ENCODE measurements at regions not wholly inside any gene's neighbourhood (a gene's known extent, or its start where the extent isn't known, plus 50 kb on each side); places are given as distances from the start of the nearest gene placed in this dataset.

DNA sequence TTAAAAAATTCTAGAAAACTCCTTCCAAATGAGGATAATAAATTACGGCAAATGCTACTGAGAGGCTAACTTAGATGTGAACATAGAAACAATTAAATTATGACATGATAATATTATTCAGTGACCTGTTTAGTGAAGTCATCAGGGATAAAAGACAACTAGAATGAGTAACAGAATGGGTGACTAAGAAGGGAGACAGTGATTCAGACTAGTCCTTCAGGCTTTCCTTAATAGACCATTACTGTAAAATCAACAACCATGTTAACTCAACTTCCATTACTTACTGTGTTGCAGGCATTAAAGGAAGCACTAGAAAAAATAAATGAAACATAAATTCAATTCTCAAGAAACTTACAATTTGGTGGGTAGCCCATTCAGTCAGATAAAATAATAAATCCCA, 543.9 kb upstream of the LRFN5 start:
- TF ChIP-seq, protein P1, sequence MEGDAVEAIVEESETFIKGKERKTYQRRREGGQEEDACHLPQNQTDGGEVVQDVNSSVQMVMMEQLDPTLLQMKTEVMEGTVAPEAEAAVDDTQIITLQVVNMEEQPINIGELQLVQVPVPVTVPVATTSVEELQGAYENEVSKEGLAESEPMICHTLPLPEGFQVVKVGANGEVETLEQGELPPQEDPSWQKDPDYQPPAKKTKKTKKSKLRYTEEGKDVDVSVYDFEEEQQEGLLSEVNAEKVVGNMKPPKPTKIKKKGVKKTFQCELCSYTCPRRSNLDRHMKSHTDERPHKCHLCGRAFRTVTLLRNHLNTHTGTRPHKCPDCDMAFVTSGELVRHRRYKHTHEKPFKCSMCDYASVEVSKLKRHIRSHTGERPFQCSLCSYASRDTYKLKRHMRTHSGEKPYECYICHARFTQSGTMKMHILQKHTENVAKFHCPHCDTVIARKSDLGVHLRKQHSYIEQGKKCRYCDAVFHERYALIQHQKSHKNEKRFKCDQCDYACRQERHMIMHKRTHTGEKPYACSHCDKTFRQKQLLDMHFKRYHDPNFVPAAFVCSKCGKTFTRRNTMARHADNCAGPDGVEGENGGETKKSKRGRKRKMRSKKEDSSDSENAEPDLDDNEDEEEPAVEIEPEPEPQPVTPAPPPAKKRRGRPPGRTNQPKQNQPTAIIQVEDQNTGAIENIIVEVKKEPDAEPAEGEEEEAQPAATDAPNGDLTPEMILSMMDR (IDR thresholded peaks at IDR 0.05) = no peak
- no peak for TF ChIP-seq POLR2A (IDR thresholded peaks at IDR 0.05)
- Histone ChIP-seq H3K36me3 (no peaks in the 10 kb centered on the region), H3K4me3 (replicated peaks in 1 of 3) (no peak overlapping the region), H3K4me1 (no peaks in the 10 kb centered on the region), H3K27ac (no peak overlapping the region), H3K27me3 (no peaks in the 10 kb centered on the region), H3K9me3 (no peaks in the 10 kb centered on the region)
- 0 to 34% methylated on average over 1 of the region's 1 CpG for WGBS, 2 donors
- no peak for DNase-seq
- intact Hi-C loops (cut with DNase I) = no loop called here

DNA sequence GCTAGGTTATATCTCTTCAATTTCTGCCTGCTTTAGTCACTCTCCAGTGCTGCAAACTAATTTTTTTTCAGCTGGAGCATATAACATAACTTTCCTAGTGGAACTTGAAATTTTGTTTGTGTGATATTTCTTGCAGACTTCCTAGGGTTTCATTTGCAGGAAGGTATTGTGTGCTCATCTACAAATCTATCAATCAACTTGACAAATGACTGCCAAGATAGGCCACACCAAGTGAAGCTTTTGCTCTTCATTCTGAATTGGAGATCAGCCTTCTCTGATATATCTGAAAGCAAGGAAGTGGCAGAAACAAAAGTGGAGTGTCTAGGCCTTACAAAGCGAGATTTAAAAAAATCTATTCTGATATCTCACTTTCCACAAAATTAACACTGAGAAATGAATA, 551.1 kb upstream of the LRFN5 start:
- Histone ChIP-seq H3K4me3 (replicated peaks in 1 of 3) (no peak overlapping the region), H3K27ac (no peak overlapping the region), H3K9me3 (no peaks in the 10 kb centered on the region), H3K36me3 (no peaks in the 10 kb centered on the region), H3K27me3 (no peaks in the 10 kb centered on the region), H3K4me1 (no peaks in the 10 kb centered on the region)
- TF ChIP-seq POLR2A (IDR thresholded peaks at IDR 0.05) = no peak
- TF ChIP-seq, protein P1 (IDR thresholded peaks at IDR 0.05) = no peak
- intact Hi-C loops (cut with DNase I) = no loop called here
- 82 to 89% methylated on average over 1 of the region's 1 CpG for WGBS, 2 donors
- DNase-seq = no peak

DNA sequence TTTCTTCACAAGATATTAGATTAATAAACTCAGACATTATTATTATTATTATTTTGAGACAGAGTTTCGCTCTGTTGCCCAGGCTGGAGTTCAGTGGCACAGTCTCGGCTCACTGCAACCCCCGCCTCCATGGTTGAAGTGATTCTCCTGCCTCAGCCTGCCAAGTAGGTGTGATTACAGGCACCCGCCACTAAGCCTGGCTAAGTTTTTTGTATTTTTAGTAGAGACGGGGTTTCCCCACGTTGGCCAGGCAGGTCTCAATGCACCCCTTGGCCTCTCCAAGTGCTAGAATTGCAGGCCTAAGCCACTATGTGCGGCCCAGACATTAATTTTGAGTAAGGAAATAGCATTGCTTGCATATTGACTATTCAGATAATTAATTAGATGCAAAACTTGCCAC, 554.9 kb upstream of the LRFN5 start:
- Histone ChIP-seq H3K36me3 (no peaks in the 10 kb centered on the region), H3K4me3 (replicated peaks in 1 of 3) (no peak overlapping the region), H3K9me3 (no peaks in the 10 kb centered on the region), H3K27ac (no peak overlapping the region), H3K4me1 (no peaks in the 10 kb centered on the region), H3K27me3 (no peaks in the 10 kb centered on the region)
- DNase-seq = peak in 1 of 2 donors; percentile 56
- 41 to 52% methylated on average over 5 to 7 of the region's 7 CpGs for WGBS, 2 donors
- TF ChIP-seq POLR2A (IDR thresholded peaks at IDR 0.05) = no peak
- TF ChIP-seq, protein P1 (IDR thresholded peaks at IDR 0.05) = no peak
- intact Hi-C loops (cut with DNase I) = no loop called here

DNA sequence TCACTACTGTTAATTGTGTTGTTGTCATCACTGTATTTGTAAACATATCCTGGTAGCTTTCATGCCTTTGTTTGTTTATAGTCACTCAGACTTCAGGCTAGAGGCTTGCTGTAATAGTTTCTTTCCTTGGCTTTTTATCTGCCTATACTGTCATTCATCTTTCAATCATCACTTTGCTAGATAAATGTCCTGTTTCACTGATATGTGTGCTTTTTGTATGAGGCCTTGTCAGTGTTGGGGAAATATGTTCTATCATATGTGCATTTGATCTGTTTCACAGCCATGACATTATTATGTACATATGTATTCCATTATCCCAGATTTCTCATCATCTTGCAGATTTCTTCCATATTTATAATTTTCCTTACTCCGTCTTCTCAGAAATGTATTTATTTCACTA, 558.9 kb upstream of the LRFN5 start:
- TF ChIP-seq POLR2A (IDR thresholded peaks at IDR 0.05) = no peak
- TF ChIP-seq, protein P1 (IDR thresholded peaks at IDR 0.05) = no peak
- intact Hi-C loops (cut with DNase I) = no loop called here
- Histone ChIP-seq H3K27me3 (no peaks in the 10 kb centered on the region), H3K27ac (no peak overlapping the region), H3K4me1 (no peaks in the 10 kb centered on the region), H3K36me3 (no peaks in the 10 kb centered on the region), H3K9me3 (no peaks in the 10 kb centered on the region), H3K4me3 (replicated peaks in 1 of 3) (no peak overlapping the region)
- 0% methylated on average over 1 of the region's 1 CpG for WGBS, 2 donors
- DNase-seq = no peak

DNA sequence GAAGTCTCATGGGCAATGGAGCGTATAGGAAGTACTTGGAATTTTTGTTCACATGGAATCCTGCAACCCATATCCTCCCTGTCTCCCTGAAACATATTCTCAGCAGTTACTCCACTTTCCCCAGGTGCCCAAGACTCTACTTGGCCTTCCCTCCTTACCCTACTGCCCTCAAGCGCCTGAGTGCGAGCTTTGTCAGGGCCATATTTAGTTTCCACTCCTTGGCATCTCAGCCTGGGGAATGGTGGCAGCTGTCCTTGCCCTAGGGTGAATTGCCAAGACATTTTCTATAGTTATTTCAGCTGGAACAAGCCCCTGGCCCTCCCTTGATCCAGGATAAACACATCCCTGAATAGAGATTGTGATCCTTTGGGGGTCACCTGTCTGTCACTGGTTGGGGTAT, 569.3 kb upstream of the LRFN5 start:
- TF ChIP-seq, protein P1 (IDR thresholded peaks at IDR 0.05) = no peak
- no peak for TF ChIP-seq POLR2A (IDR thresholded peaks at IDR 0.05)
- DNase-seq = no peak

More for the DNA sequence above, 569.3 kb upstream of the LRFN5 start:
- WGBS, 2 donors = 92 to 98% methylated on average over 3 of the region's 3 CpGs
- Histone ChIP-seq H3K27ac (no peak overlapping the region), H3K27me3 (no peaks in the 10 kb centered on the region), H3K4me1 (no peaks in the 10 kb centered on the region), H3K36me3 (no peaks in the 10 kb centered on the region), H3K4me3 (replicated peaks in 1 of 3) (no peak overlapping the region), H3K9me3 (no peaks in the 10 kb centered on the region)
- intact Hi-C loops (cut with DNase I) = no loop called here
